ENCODE measurements at regions not wholly inside any gene's neighbourhood (a gene's known extent, or its start where the extent isn't known, plus 50 kb on each side); places are given as distances from the start of the nearest gene placed in this dataset.

GRCh38 chr16:77068402-77068801 lies 122.6 kb upstream of the MON1B start:
- TF ChIP-seq CTCF (conservative IDR thresholded peaks at IDR 0.05) (no peak), ZFX (IDR thresholded peaks at IDR 0.05) (no peak)
